ENCODE measurements at regions not wholly inside any gene's neighbourhood (a gene's known extent, or its start where the extent isn't known, plus 50 kb on each side); places are given as distances from the start of the nearest gene placed in this dataset.
"Not testable (repeated sequence)": the region's sequence is repeated elsewhere in the genome, so short reads cannot be mapped to it uniquely, and the experiment has no call there.

DNA sequence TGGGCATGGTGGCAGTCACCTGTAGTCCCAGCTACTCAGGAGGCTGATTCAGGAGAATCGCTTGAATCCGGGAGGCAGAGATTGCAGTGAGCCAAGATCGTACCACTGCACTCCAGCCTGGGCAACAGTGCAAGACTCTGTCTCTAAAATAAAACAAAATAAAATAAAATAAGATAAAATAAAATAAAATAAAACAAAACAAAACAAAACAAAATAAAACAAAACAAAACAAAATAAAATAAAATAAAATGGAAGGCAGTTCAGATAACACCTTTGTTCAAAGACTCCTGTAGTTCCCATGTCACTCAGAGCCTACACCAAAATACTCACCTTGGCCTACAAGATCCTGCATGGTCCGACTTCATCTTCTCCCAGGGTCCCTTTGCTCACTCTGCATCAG is 61.3 kb downstream of the SYF2 start:
- not testable (repeated sequence) for H3K4me3 ChIP-seq (ENCODE audit: low read depth, low read length)

DNA sequence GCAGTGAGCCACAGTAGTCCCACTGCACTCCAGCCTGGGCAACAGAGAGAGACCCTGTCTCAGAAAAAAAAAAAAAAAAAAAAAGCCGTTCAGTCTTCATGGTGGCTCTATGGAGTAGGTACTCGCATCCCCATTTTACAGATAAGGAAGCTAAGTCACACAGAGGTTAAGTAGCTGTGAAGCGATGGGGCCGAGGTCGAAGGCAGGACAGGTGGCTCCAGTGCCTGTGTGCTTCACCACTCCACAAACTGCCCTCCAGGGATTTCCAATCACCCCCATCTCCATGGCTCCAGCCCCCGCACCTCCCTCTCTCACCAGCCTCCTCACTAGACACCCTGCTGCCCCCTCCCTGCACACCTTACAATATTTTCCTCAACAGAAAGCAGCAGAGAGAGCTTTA is 61.9 kb downstream of the SYF2 start:
- TF ChIP-seq, protein P1, sequence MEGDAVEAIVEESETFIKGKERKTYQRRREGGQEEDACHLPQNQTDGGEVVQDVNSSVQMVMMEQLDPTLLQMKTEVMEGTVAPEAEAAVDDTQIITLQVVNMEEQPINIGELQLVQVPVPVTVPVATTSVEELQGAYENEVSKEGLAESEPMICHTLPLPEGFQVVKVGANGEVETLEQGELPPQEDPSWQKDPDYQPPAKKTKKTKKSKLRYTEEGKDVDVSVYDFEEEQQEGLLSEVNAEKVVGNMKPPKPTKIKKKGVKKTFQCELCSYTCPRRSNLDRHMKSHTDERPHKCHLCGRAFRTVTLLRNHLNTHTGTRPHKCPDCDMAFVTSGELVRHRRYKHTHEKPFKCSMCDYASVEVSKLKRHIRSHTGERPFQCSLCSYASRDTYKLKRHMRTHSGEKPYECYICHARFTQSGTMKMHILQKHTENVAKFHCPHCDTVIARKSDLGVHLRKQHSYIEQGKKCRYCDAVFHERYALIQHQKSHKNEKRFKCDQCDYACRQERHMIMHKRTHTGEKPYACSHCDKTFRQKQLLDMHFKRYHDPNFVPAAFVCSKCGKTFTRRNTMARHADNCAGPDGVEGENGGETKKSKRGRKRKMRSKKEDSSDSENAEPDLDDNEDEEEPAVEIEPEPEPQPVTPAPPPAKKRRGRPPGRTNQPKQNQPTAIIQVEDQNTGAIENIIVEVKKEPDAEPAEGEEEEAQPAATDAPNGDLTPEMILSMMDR (IDR thresholded peaks at IDR 0.05; ENCODE audit: borderline replicate concordance, insufficient read depth, low read depth, low read length) = no peak

DNA sequence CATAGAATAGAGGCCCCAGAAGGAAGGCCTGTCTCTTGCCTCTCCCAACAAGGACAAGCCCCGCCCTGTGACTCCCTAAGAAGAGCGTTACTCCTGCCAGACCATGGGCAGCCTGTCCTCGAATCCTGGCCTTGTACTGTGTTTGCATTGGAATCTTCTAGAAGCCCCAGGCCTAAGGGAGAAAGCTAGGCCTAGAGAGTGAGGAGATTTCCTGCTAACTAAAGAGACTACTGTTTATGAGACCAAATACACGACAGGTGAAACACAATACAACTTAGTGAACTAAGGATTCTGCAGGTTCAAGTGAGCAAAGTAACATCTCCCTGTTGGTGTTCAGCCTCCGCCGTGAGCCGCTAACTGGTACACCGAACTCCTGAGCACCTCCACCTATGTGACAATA is 62.7 kb downstream of the SYF2 start:
- TF ChIP-seq, protein P1 (IDR thresholded peaks at IDR 0.05; ENCODE audit: borderline replicate concordance, insufficient read depth, low read depth, low read length) = no peak
- H3K4me3 ChIP-seq (ENCODE audit: low read depth, low read length) = no peak overlapping the region

More for the DNA sequence above, 61.9 kb downstream of the SYF2 start:
- H3K4me3 ChIP-seq (ENCODE audit: low read depth, low read length) = no peak overlapping the region

DNA sequence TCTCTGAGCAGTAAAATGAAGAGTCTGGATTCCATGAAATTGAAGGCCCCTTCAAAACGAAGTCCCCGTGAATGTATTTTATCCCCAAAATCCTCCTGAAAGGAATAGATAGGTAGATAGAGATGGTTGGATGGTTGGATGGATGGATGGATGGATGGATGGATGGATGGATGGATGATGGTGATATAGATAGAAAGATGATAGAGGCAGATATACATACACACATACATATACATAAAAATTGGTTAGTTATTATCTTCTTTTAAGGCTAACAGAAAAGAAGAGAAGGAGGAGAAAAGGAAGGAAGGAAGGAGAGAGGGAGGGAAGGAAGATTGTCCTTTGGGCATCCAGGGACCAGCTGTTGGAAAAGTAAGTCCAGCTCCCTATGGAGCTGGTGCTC is 63.1 kb downstream of the SYF2 start:
- no peak overlapping the region for H3K4me3 ChIP-seq (ENCODE audit: low read depth, low read length)
- TF ChIP-seq, protein P1 (IDR thresholded peaks at IDR 0.05; ENCODE audit: borderline replicate concordance, insufficient read depth, low read depth, low read length) = no peak

DNA sequence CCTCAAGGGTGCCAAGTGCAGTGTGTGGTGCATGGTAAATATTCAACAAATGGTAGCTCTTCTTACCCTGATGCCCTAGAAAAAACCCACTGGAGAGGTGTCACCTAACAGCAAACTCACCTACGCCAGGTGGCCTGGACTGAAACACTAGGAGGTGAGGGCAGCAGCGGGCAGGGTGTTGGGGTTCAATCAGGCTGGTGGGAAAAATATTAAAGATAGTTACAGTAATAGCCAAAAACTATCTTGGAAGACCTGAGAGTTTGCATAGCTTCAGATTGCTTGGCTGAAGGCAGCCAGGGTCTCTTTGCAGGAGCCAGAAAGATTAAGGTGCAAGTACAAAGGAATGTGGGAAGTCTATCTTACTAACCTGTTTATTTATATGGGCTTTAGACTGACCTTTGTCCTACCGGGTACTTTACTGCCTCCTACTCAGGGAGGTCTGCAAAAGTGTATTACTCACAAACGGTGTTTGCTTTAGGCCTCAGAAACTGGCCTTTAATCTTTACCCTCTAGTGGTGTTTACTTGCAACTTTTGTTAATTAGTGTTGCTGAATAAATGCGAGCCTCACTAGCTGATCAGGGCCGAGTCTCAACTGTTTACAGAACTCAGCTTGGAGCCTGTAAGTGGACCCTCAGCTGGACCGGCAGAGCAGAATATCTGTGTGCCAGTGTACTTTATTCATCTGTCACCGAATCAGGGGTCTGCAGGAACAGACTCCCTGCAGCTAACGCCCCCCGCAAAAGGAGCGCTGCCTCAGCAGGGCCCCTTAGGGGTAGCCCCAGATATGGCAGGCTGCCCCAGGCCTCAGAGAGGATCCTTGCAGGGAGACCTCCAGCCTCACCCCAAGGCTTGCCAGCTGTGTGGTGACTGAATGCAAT is 63.9 kb downstream of the SYF2 start:
- TF ChIP-seq, protein P1 (IDR thresholded peaks at IDR 0.05; ENCODE audit: borderline replicate concordance, insufficient read depth, low read depth, low read length) = no peak
- no peak overlapping the region for H3K4me3 ChIP-seq (ENCODE audit: low read depth, low read length)

DNA sequence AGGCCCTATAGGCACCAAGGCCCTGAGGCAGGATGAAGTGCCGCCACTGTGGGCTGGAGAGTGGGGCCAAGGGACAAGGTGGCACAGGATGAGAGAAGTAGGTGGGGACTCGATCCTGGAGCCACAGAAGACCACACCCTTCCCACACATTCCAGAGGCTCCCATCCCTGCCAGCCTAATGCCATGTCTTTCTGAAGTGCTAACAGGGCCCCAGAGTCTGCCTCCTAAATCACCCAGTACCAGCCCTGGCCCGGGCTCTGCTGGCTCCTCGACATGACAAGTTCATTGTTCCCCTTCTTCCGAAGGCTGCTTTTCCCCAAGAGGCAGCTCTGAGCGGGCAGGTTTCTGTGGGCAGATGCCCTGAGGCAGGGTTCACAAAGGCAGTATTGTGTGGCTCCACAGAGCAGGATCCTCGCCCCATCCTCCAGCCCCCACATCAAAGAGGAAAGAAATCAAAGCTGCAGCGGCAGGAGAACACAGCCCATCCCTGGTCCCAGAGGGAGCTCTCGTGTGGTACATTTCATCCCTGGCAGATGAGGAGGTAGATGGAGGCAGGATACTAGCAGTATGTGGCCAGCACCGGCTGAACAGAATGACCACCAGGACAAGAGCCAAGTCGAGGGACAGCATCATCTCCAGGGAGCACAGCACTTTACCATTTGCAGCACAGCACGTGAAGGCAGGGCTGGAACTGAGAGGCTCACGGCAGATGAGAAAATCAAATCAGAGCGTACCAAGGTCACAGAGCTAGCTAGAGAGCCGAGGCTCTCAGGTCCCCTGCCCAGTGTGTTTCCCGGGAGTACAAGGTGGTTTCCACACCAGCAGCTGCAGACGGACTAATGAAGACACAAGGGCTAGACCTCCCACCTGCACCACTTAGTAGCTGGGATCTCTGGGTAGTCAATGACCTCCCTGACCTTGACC is 64.8 kb downstream of the SYF2 start:
- H3K4me3 ChIP-seq (ENCODE audit: low read depth, low read length) = no peak overlapping the region
- TF ChIP-seq, protein P1 (IDR thresholded peaks at IDR 0.05; ENCODE audit: borderline replicate concordance, insufficient read depth, low read depth, low read length) = no peak

DNA sequence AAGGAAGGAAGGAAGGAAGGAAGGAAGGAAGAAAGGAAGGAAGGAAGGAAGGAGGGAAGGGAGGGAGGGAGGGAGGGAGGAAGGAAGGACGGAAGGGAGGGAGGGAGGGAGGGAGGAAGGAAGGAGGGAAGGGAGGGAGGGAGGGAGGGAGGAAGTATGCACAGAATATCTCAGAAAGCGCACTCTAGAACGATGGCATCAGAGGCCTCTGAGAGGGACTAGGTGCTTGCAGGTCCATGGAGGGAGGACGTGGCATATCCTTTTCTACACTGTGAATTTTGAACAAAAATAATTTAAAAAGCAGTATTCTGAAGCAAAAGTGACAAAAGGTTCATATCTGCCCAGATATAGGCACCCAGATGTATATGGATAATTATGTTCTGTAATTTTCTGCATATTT is 65.5 kb downstream of the SYF2 start:
- TF ChIP-seq, protein P1 (IDR thresholded peaks at IDR 0.05; ENCODE audit: borderline replicate concordance, insufficient read depth, low read depth, low read length) = no peak
- no peak overlapping the region for H3K4me3 ChIP-seq (ENCODE audit: low read depth, low read length)

All from GM12875 (cell line).